GM10248 (cell line): ENCODE measurements at regions not wholly inside any gene's neighbourhood (a gene's known extent, or its start where the extent isn't known, plus 50 kb on each side); places are given as distances from the start of the nearest gene placed in this dataset.

ENCODE experiments used
- CTCF ChIA-PET: fragments of 300-600 bp; sonication (Branson Sonifier 250); formaldehyde crosslinking; extraction: SDS; loops from one replicate; lab custom pipeline; 2021; ENCODE audit warnings: antibody characterized with exemption; lab: Yijun Ruan, JAX
- POLR2A ChIA-PET: fragments of 350-650 bp; sonication (Branson Sonifier 250); formaldehyde crosslinking; extraction: SDS; loops from one replicate; lab custom pipeline; 2020; ENCODE audit warnings: antibody characterized with exemption; lab: Yijun Ruan, JAX
- DNase-seq: peaks from one replicate; pipeline ENCODE4 v3.0.0; 2012; ENCODE audit errors: extremely low spot score
- CTCF ChIP-seq: IDR thresholded peaks from 2 replicates; pipeline ENCODE4 v1.5.1; 2012; ENCODE audit warnings: mild to moderate bottlenecking, low read depth; ENCODE audit errors: extremely low read depth, missing control alignments, control extremely low read depth

GRCh38 chr2:129724021-129724757, 255.3 kb upstream of the RAB6C start:
- no peak for DNase-seq
- POLR2A ChIA-PET = no interaction called here
- CTCF ChIA-PET = no interaction called here
- TF ChIP-seq CTCF = no peak

GRCh38 chr2:129726216-129726615, 253.2 kb upstream of the RAB6C start:
- CTCF ChIA-PET = no interaction called here
- no peak for TF ChIP-seq CTCF
- POLR2A ChIA-PET = no interaction called here
- no peak for DNase-seq

GRCh38 chr2:129727286-129727685, 252.2 kb upstream of the RAB6C start:
- no peak for DNase-seq
- ChIA-PET POLR2A (no interaction called here), CTCF (no interaction called here)
- no peak for TF ChIP-seq CTCF

- no peak for DNase-seq
- POLR2A ChIA-PET = no interaction called here
Measured at GRCh38 chr2:129728035-129728972, 251.2 kb upstream of the RAB6C start.

GRCh38 chr2:129729011-129729410, 250.5 kb upstream of the RAB6C start:
- ChIA-PET POLR2A (no interaction called here), CTCF (no interaction called here)
- no peak for DNase-seq
- TF ChIP-seq CTCF = no peak

More at GRCh38 chr2:129728035-129728972, 251.2 kb upstream of the RAB6C start:
- TF ChIP-seq CTCF = no peak
- CTCF ChIA-PET = no interaction called here

- DNase-seq = no peak
- TF ChIP-seq CTCF = no peak
- CTCF ChIA-PET = no interaction called here
- POLR2A ChIA-PET = no interaction called here
Measured at GRCh38 chr2:129729646-129730045, 249.8 kb upstream of the RAB6C start.
